GM12892 (cell line): ENCODE measurements at regions not wholly inside any gene's neighbourhood (a gene's known extent, or its start where the extent isn't known, plus 50 kb on each side); places are given as distances from the start of the nearest gene placed in this dataset.

Experiments
- POLR2A ChIP-seq: IDR thresholded peaks from 2 replicates; pipeline ENCODE4 v1.6.1; 2011; ENCODE audit warnings: low read depth, low read length, control low read depth
- POLR2AphosphoS5 ChIP-seq: IDR thresholded peaks from 2 replicates; pipeline ENCODE4 v1.6.1; 2011; ENCODE audit warnings: low read depth, low read length, control low read depth
- TAF1 ChIP-seq: IDR thresholded peaks from 2 replicates; pipeline ENCODE4 v1.6.1; 2011; ENCODE audit warnings: low read depth, mild to moderate bottlenecking, control low read depth, low read length, borderline replicate concordance

- TF ChIP-seq TAF1 (no peak), POLR2AphosphoS5 (no peak), POLR2A (no peak)
Observed at GRCh38 chr20:20971810-20972209, 134.3 kb downstream of the LINC00237 start.
